GM12891 (cell line): ENCODE measurements at regions not wholly inside any gene's neighbourhood (a gene's known extent, or its start where the extent isn't known, plus 50 kb on each side); places are given as distances from the start of the nearest gene placed in this dataset.

ENCODE experiments used
- POLR2A ChIP-seq: IDR thresholded peaks from 2 replicates; pipeline ENCODE4 v1.6.1; 2011; ENCODE audit warnings: low read depth, low read length, control low read depth
- POLR2AphosphoS5 ChIP-seq: IDR thresholded peaks from 2 replicates; pipeline ENCODE4 v1.6.1; 2011; ENCODE audit warnings: low read depth, low read length, control low read depth
- POU2F2 ChIP-seq: IDR thresholded peaks from 2 replicates; pipeline ENCODE4 v1.6.1; 2011; ENCODE audit warnings: low read depth, mild to moderate bottlenecking, control low read depth, low read length, moderate library complexity
- SPI1 ChIP-seq: IDR thresholded peaks from 2 replicates; pipeline ENCODE4 v1.6.1; 2011; ENCODE audit warnings: low read depth, low read length, control low read depth
- TAF1 ChIP-seq: IDR thresholded peaks from 2 replicates; pipeline ENCODE4 v1.6.1; 2011; ENCODE audit warnings: low read depth, low read length, control low read depth

GRCh38 chr6:88490908-88491264 is 324.7 kb upstream of the CNR1 start:
- TF ChIP-seq POLR2A (no peak), TAF1 (no peak), POLR2AphosphoS5 (no peak), POU2F2 (no peak), SPI1 (no peak)
